A549 (cell line): ENCODE measurements at regions not wholly inside any gene's neighbourhood (a gene's known extent, or its start where the extent isn't known, plus 50 kb on each side); places are given as distances from the start of the nearest gene placed in this dataset.

ENCODE experiments used
- HDAC2 ChIP-seq: fragments of 200-600 bp; sonication (generic); IDR thresholded peaks from 2 replicates; pipeline ENCODE4 v1.6.1; 2016
- RARB ChIP-seq: fragments of 250-450 bp; sonication (Bioruptor Pico); IDR thresholded peaks from 2 replicates; pipeline ENCODE4 v1.8.0; 2021; ENCODE audit warnings: mild to moderate bottlenecking, moderate library complexity

DNA sequence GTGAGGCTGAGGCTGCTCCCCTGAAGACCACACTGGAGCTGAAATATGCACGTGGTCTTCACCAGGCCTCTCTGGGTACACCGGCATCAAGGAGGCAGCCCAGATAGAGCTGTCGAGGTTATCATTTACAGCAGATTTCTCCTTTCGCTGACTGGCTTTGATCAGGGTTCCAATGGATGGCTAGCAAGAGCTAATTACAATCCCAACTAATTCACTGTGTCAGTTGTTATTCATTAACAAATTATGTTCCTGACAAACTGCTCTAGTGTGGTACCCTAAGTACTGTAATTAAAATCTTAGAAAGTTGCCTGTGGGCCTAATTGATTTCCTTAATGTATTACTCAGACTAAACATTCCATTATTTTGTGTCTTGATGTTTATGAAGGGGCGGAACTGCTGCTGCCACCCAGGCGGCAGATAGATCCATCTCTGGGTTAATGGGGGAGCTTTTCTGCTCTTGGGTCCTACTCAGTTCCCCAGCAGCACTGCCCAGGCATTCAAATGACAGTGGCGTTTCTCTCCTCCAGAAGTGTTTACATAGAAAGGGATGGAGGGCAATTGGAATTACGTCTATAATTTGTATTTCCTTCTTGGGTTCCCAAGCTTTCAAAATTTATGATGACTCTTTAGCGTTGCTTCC, 71.7 kb upstream of the RAD23B start:
- no peak for TF ChIP-seq HDAC2
- TF ChIP-seq RARB (CRISPR knock-in tag): no peak
